Prostate gland (tissue), 2 donors: ENCODE measurements at regions not wholly inside any gene's neighbourhood (a gene's known extent, or its start where the extent isn't known, plus 50 kb on each side); places are given as distances from the start of the nearest gene placed in this dataset.
"Not testable (repeated sequence)": the region's sequence is repeated elsewhere in the genome, so short reads cannot be mapped to it uniquely, and the experiment has no call there.

Experiments used
- DNase-seq: peaks from one replicate; pipeline ENCODE4 v3.0.0-alpha.2; 2019; ENCODE audit warnings: low spot score
- H3K27ac ChIP-seq, 2 donors: fragments of 200-600 bp; sonication (generic); 2 replicates each; pipeline ENCODE4 v1.5.1; 2017 to 2019
- H3K27me3 ChIP-seq: fragments of 200-600 bp; sonication (generic); replicated peaks from 2 replicates; pipeline ENCODE4 v1.5.1; 2019; ENCODE audit not compliant: insufficient read depth
- H3K36me3 ChIP-seq, 2 donors: fragments of 200-600 bp; sonication (generic); 1 replicate in 1 of 2; 2 replicates in 1 of 2; pipeline versions ENCODE4 v1.5.1 to v1.8.1; 2017 to 2019
- H3K4me1 ChIP-seq: fragments of 200-600 bp; sonication (generic); replicated peaks from 2 replicates; pipeline ENCODE4 v1.5.1; 2019
- H3K4me3 ChIP-seq, 2 donors: fragments of 200-600 bp; sonication (generic); 2 replicates each; pipeline ENCODE4 v1.5.1; 2017 to 2019
- H3K9me3 ChIP-seq: fragments of 200-600 bp; sonication (generic); 2 replicates; pipeline ENCODE4 v1.5.1; 2017
- CTCF ChIP-seq, 4 experiments: fragments of 200-600 bp in 2 of 4; fragments of 450-650 bp in 2 of 4; sonication (generic) in 2 of 4; IDR thresholded peaks; 1 replicate in 3 of 4; 2 replicates in 1 of 4; pipeline ENCODE4 v1.5.1; 2016 to 2019; ENCODE audit warnings: antibody characterized with exemption in 4 of 4, mild to moderate bottlenecking in 2 of 4, moderate library complexity in 2 of 4
- POLR2A ChIP-seq: fragments of 450-650 bp; IDR thresholded peaks from one replicate; pipeline ENCODE4 v1.6.1; 2016; ENCODE audit warnings: antibody characterized with exemption, mild to moderate bottlenecking
- POLR2AphosphoS5 ChIP-seq: sonication (generic); formaldehyde crosslinking; IDR thresholded peaks from one replicate; pipeline ENCODE4 v1.6.1; 2017; ENCODE audit warnings: antibody characterized with exemption
- WGBS: methylation state at CpG from one replicate; pipeline ENCODE4 v1.1.5; 2018; 5-methylcytosine and 5-hydroxymethylcytosine counted together
- intact Hi-C: fragments of 100-400 bp; cut with DNase I; formaldehyde crosslinking; loops from one replicate; pipeline ENCODE4 v1.14.2; 2022

GRCh38 chr1:47690341-47691250 lies 252.8 kb downstream of the FOXD2 start:
- Histone ChIP-seq H3K9me3 (no peaks in the 10 kb centered on the region), H3K27me3 (peaks cover 1% of the 10 kb centered on the region), H3K4me1 (peaks cover 4% of the 10 kb centered on the region), H3K4me3 (no peak overlapping the region), H3K27ac (no peak overlapping the region), H3K36me3 (no peaks in the 10 kb centered on the region)
- DNase-seq = no peak
- 71% methylated on average over 15 of the region's 15 CpGs for WGBS
- TF ChIP-seq CTCF (IDR thresholded peaks at IDR 0.05) = no peak
- no peak for TF ChIP-seq POLR2A
- TF ChIP-seq POLR2AphosphoS5 = no peak
- intact Hi-C loops = no loop called here

- H3K27ac ChIP-seq, H3K4me1 ChIP-seq, H3K4me3 ChIP-seq, H3K9me3 ChIP-seq, H3K27me3 ChIP-seq, intact Hi-C loops, DNase-seq, H3K36me3 ChIP-seq: not testable (repeated sequence)
- 89% methylated on average over 4 of the region's 4 CpGs for WGBS
Measured at GRCh38 chr1:47691293-47691692, 253.4 kb downstream of the FOXD2 start.

GRCh38 chr1:47692196-47692595 lies 254.4 kb downstream of the FOXD2 start:
- no peaks in the 10 kb centered on the region for H3K36me3 ChIP-seq
- WGBS = 98% methylated on average over 7 of the region's 7 CpGs
- intact Hi-C loops = no loop called here
- TF ChIP-seq CTCF (IDR thresholded peaks at IDR 0.05) = no peak
- TF ChIP-seq POLR2A = no peak
- no peak for TF ChIP-seq POLR2AphosphoS5
- no peaks in the 10 kb centered on the region for H3K4me1 ChIP-seq
- H3K27ac ChIP-seq = no peak overlapping the region
- no peaks in the 10 kb centered on the region for H3K9me3 ChIP-seq
- peaks cover 1% of the 10 kb centered on the region for H3K27me3 ChIP-seq
- H3K4me3 ChIP-seq = no peak overlapping the region
- DNase-seq = no peak

- Histone ChIP-seq H3K4me1 (no peaks in the 10 kb centered on the region), H3K4me3 (no peak overlapping the region), H3K27ac (no peak overlapping the region), H3K27me3 (peaks cover 1% of the 10 kb centered on the region), H3K36me3 (no peaks in the 10 kb centered on the region), H3K9me3 (no peaks in the 10 kb centered on the region)
- intact Hi-C loops = no loop called here
- TF ChIP-seq POLR2A = no peak
- TF ChIP-seq POLR2AphosphoS5 = no peak
- no peak for TF ChIP-seq CTCF (IDR thresholded peaks at IDR 0.05)
- 79% methylated on average over 8 of the region's 8 CpGs for WGBS
- no peak for DNase-seq
Measured at GRCh38 chr1:47693115-47693514, 255.3 kb downstream of the FOXD2 start.

- H3K36me3 ChIP-seq = no peaks in the 10 kb centered on the region
- H3K9me3 ChIP-seq = no peaks in the 10 kb centered on the region
- no peak for TF ChIP-seq POLR2AphosphoS5
- TF ChIP-seq CTCF (IDR thresholded peaks at IDR 0.05) = no peak
- TF ChIP-seq POLR2A = no peak
- H3K27me3 ChIP-seq = peaks cover 1% of the 10 kb centered on the region
- no peak overlapping the region for H3K4me3 ChIP-seq
- DNase-seq = no peak
- WGBS = 92% methylated on average over 11 of the region's 14 CpGs
- no peaks in the 10 kb centered on the region for H3K4me1 ChIP-seq
- H3K27ac ChIP-seq = no peak overlapping the region
- intact Hi-C loops = no loop called here
Measured at GRCh38 chr1:47694011-47694890, 256.4 kb downstream of the FOXD2 start.
